ENCODE measurements at regions not wholly inside any gene's neighbourhood (a gene's known extent, or its start where the extent isn't known, plus 50 kb on each side); places are given as distances from the start of the nearest gene placed in this dataset.

GRCh38 chr12:5236022-5236640, 192.5 kb downstream of the KCNA5 start:
- DNase-seq (ENCODE audit: low spot score): no peak
- Histone ChIP-seq H3K4me3 (no peak overlapping the region), H3K27ac (no peak overlapping the region)
- no peak for TF ChIP-seq CTCF (IDR thresholded peaks at IDR 0.05)

- Histone ChIP-seq H3K27ac (no peak overlapping the region), H3K4me3 (no peak overlapping the region)
- no peak for TF ChIP-seq CTCF (IDR thresholded peaks at IDR 0.05)
- no peak for DNase-seq (ENCODE audit: low spot score)
Measured at GRCh38 chr12:5242440-5242839, 189.5 kb upstream of the NTF3 start.

GRCh38 chr12:5243014-5243413, 188.9 kb upstream of the NTF3 start:
- no peak for DNase-seq (ENCODE audit: low spot score)
- Histone ChIP-seq H3K4me3 (no peak overlapping the region), H3K27ac (no peak overlapping the region)
- TF ChIP-seq CTCF (IDR thresholded peaks at IDR 0.05): no peak

- Histone ChIP-seq H3K4me3 (no peak overlapping the region), H3K27ac (no peak overlapping the region)
- no peak for TF ChIP-seq CTCF (IDR thresholded peaks at IDR 0.05)
- no peak for DNase-seq (ENCODE audit: low spot score)
Measured at GRCh38 chr12:5244513-5244972, 187.4 kb upstream of the NTF3 start.

GRCh38 chr12:5246196-5246595, 185.7 kb upstream of the NTF3 start:
- H3K4me3 ChIP-seq: no peak overlapping the region
- no peak for DNase-seq (ENCODE audit: low spot score)
- no peak overlapping the region for H3K27ac ChIP-seq
- TF ChIP-seq CTCF (IDR thresholded peaks at IDR 0.05): no peak

GRCh38 chr12:5247144-5247543, 184.8 kb upstream of the NTF3 start:
- TF ChIP-seq CTCF (IDR thresholded peaks at IDR 0.05): no peak
- no peak for DNase-seq (ENCODE audit: low spot score)
- Histone ChIP-seq H3K27ac (no peak overlapping the region), H3K4me3 (no peak overlapping the region)

GRCh38 chr12:5248230-5248629, 183.7 kb upstream of the NTF3 start:
- H3K4me3 ChIP-seq: no peak overlapping the region
- no peak overlapping the region for H3K27ac ChIP-seq
- DNase-seq (ENCODE audit: low spot score): no peak
- TF ChIP-seq CTCF (IDR thresholded peaks at IDR 0.05): no peak
